Neuronal stem cell (in vitro differentiated cells): ENCODE measurements at regions not wholly inside any gene's neighbourhood (a gene's known extent, or its start where the extent isn't known, plus 50 kb on each side); places are given as distances from the start of the nearest gene placed in this dataset.
"Not testable (repeated sequence)": the region's sequence is repeated elsewhere in the genome, so short reads cannot be mapped to it uniquely, and the experiment has no call there.

Experiments used
- DNase-seq: peaks from one replicate; pipeline ENCODE4 v3.0.0-alpha.2; 2013; ENCODE audit warnings: low spot score
- H2AFZ ChIP-seq: one replicate; pipeline ENCODE4 v1.6.1; 2013; ENCODE audit warnings: mild to moderate bottlenecking, low read length, inconsistent platforms
- H2AK5ac ChIP-seq: 2 replicates; pipeline ENCODE4 v1.6.1; 2013; ENCODE audit warnings: low read depth, mild to moderate bottlenecking, inconsistent platforms, low read length, moderate library complexity, mixed read lengths
- H2BK120ac ChIP-seq: 2 replicates; pipeline ENCODE4 v1.6.1; 2013; ENCODE audit warnings: low read depth, mild to moderate bottlenecking, inconsistent platforms, low read length, moderate library complexity, mixed read lengths
- H2BK12ac ChIP-seq: one replicate; pipeline ENCODE4 v1.6.1; 2013; ENCODE audit warnings: low read length, inconsistent platforms
- H2BK15ac ChIP-seq: 2 replicates; pipeline ENCODE4 v1.6.1; 2013; ENCODE audit warnings: mild to moderate bottlenecking, low read length, inconsistent platforms, mixed read lengths
- H2BK5ac ChIP-seq: one replicate; pipeline ENCODE4 v1.6.1; 2013; ENCODE audit warnings: inconsistent platforms, mild to moderate bottlenecking, low read length, moderate library complexity
- H3K14ac ChIP-seq: one replicate; pipeline ENCODE4 v1.6.1; 2013; ENCODE audit warnings: low read length, inconsistent platforms
- H3K18ac ChIP-seq: 2 replicates; pipeline ENCODE4 v1.6.1; 2013; ENCODE audit warnings: low read length, inconsistent platforms
- H3K23ac ChIP-seq: 2 replicates; pipeline ENCODE4 v1.6.1; 2013; ENCODE audit warnings: low read depth, mild to moderate bottlenecking, mixed read lengths, low read length, inconsistent platforms; ENCODE audit not compliant: poor library complexity
- H3K27ac ChIP-seq: replicated peaks from 3 replicates; pipeline ENCODE4 v1.5.1; 2013; ENCODE audit warnings: low read length, inconsistent platforms
- H3K27me3 ChIP-seq, 3 experiments: 2 replicates each; pipeline ENCODE4 v1.6.1; 2013; ENCODE audit warnings: low read length in 3 of 3, mild to moderate bottlenecking in 2 of 3, inconsistent platforms in 1 of 3, low read depth in 1 of 3, mixed read lengths in 1 of 3, moderate library complexity in 1 of 3; ENCODE audit not compliant: control insufficient read depth in 3 of 3, insufficient read depth in 3 of 3
- H3K36me3 ChIP-seq, 2 donors: replicated peaks in 1 of 2; 2 replicates each; pipeline ENCODE4 v1.6.1; 2013; ENCODE audit warnings: low read length in 2 of 2; ENCODE audit not compliant: control insufficient read depth in 2 of 2, insufficient read depth in 2 of 2
- H3K4ac ChIP-seq: 2 replicates; pipeline ENCODE4 v1.6.1; 2013; ENCODE audit warnings: inconsistent platforms, mild to moderate bottlenecking, low read length, moderate library complexity
- H3K4me1 ChIP-seq, 2 donors: 1 replicate in 1 of 2; 2 replicates in 1 of 2; pipeline ENCODE4 v1.6.1; 2013; ENCODE audit warnings: low read length in 2 of 2, low read depth in 1 of 2; ENCODE audit not compliant: control insufficient read depth in 2 of 2, insufficient read depth in 1 of 2
- H3K4me2 ChIP-seq: one replicate; pipeline ENCODE4 v1.6.1; 2013; ENCODE audit warnings: mild to moderate bottlenecking, low read length, inconsistent platforms; ENCODE audit not compliant: insufficient read depth, poor library complexity, severe bottlenecking
- H3K4me3 ChIP-seq, 2 donors: 2 replicates each; pipeline ENCODE4 v1.5.1; 2013; ENCODE audit warnings: low read length in 2 of 2, mild to moderate bottlenecking in 2 of 2, inconsistent platforms in 1 of 2, moderate library complexity in 1 of 2
- H3K79me1 ChIP-seq: one replicate; pipeline ENCODE4 v1.6.1; 2013; ENCODE audit warnings: low read depth, mild to moderate bottlenecking, inconsistent platforms, low read length, moderate library complexity
- H3K9ac ChIP-seq: one replicate; pipeline ENCODE4 v1.6.1; 2013; ENCODE audit warnings: mild to moderate bottlenecking, low read depth, low read length, inconsistent platforms; ENCODE audit not compliant: poor library complexity
- H3K9me3 ChIP-seq, 2 donors: replicated peaks in 1 of 2; 2 replicates each; pipeline versions ENCODE3 to v1.6.1; 2013; ENCODE audit warnings: low read length in 2 of 2, mild to moderate bottlenecking in 2 of 2, inconsistent platforms in 1 of 2, low read depth in 1 of 2, mixed read lengths in 1 of 2, moderate library complexity in 1 of 2; ENCODE audit not compliant: control insufficient read depth in 2 of 2, insufficient read depth in 1 of 2
- H4K8ac ChIP-seq: one replicate; pipeline ENCODE4 v1.6.1; 2013; ENCODE audit warnings: low read depth, mild to moderate bottlenecking, inconsistent platforms, low read length, moderate library complexity
- H4K91ac ChIP-seq: one replicate; pipeline ENCODE4 v1.6.1; 2013; ENCODE audit warnings: low read length, low read depth, mild to moderate bottlenecking, inconsistent platforms; ENCODE audit not compliant: poor library complexity
- WGBS, 2 donors: extraction: QIAGEN DNeasy Blood & Tissue Kit; methylation state at CpG; one replicate each; pipeline ENCODE4 v1.1.7; 2013; ENCODE audit warnings: missing lambda C conversion rate in 2 of 2, mixed read lengths in 1 of 2; ENCODE audit not compliant: insufficient read length in 2 of 2, insufficient replicate concordance in 1 of 2; ENCODE audit errors: extremely low coverage in 2 of 2; 5-methylcytosine and 5-hydroxymethylcytosine counted together

- Histone ChIP-seq H3K9me3 (no peaks in the 10 kb centered on the region), H2AFZ (no peak overlapping the region), H3K9ac (no peak overlapping the region), H3K14ac (no peak overlapping the region), H3K4me1 (no peaks in the 10 kb centered on the region), H4K8ac (no peak overlapping the region), H2BK12ac (no peak overlapping the region), H3K27ac (no peak overlapping the region), H3K4me2 (no peak overlapping the region), H2BK5ac (no peak overlapping the region), H3K18ac (peak overlapping the region; percentile 3), H3K23ac (no peak overlapping the region), H4K91ac (no peak overlapping the region), H2BK15ac (peak overlapping the region; percentile 64), H3K4me3 (no peak overlapping the region), H2BK120ac (peak overlapping the region; percentile 31), H2AK5ac (no peak overlapping the region), H3K79me1 (no peaks in the 10 kb centered on the region), H3K4ac (no peak overlapping the region), H3K36me3 (no peaks in the 10 kb centered on the region), H3K27me3 (no peaks in the 10 kb centered on the region)
- no CpG with 5 or more reads among the region's 28 CpGs for WGBS, 2 donors
- no peak for DNase-seq
These were observed 185.4 kb downstream of the IGLL1 start for GRCh38 chr22:23394525-23395326.

DNA sequence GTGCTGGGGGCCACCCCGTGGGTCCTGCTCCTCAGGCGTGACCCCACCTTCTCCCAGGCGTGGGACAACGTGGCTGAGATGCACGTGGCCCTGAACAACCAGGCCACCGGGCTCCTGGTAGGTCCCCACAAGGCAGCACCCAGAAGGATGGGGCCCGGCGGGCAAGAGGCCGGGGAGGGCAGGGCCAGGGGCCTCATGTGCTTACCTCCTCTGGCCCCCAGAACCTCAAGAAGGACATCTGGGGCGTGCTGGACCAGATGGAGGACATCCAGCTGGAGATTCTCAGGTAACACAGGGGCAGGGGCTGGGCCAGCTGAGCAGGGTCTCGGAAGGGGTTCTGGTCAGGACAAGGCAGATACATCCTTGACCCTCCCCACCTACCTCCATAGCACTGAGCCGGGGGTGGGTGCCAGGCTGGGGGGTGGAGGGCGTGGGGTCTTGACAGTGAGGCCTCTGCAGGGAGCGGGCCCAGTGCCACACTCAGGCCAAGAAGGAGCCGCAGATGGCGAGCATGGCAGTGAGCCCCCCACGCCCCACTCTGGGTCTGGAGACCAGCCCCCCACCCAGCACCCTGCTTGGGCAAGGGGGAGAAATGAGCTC, 186.3 kb downstream of the IGLL1 start:
- Histone ChIP-seq H2BK5ac (no peak overlapping the region), H2BK12ac (no peak overlapping the region), H3K4me2 (no peak overlapping the region), H3K4me1 (peaks cover 0 to 3% of the 10 kb centered on the region in 2 donors), H3K23ac (no peak overlapping the region), H3K27me3 (no peaks in the 10 kb centered on the region), H3K14ac (no peak overlapping the region), H3K18ac (no peak overlapping the region), H3K4me3 (no peak overlapping the region), H3K9ac (no peak overlapping the region), H3K9me3 (no peaks in the 10 kb centered on the region), H3K4ac (no peak overlapping the region), H3K79me1 (no peaks in the 10 kb centered on the region), H4K91ac (no peak overlapping the region), H2BK120ac (peak overlapping the region; percentile 31), H2AFZ (no peak overlapping the region), H4K8ac (no peak overlapping the region), H2AK5ac (peak overlapping the region; percentile 56), H2BK15ac (peak overlapping the region; percentile 67), H3K27ac (no peak overlapping the region), H3K36me3 (no peaks in the 10 kb centered on the region)
- DNase-seq: no peak
- no CpG with 5 or more reads among the region's 17 CpGs for WGBS, 2 donors

DNA sequence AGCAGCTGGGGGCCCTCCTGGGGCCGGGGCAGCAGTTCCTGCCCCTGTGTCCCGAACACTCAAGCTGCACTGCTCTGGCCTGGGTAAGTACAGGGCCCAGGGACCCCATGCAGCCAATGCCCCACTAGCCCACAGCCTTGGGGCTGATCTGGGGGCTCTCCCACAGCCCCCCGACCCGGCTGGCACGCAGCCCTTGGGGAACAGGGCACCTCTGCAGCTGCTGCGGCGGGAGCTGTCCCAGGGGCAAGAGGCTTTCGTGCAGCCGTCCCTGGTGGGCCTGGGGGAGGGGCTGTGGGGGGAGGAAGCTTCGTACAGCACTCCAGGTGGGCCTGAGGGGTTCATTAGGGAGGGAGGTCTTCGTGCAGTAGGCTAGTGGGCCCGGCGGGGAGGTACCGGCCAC, 186.9 kb downstream of the IGLL1 start:
- not testable (repeated sequence) for H3K9me3 ChIP-seq, H3K4ac ChIP-seq, H4K91ac ChIP-seq, H3K27me3 ChIP-seq, H2BK12ac ChIP-seq, H3K14ac ChIP-seq, H2BK120ac ChIP-seq, H2AFZ ChIP-seq, H4K8ac ChIP-seq, H2BK15ac ChIP-seq, H3K27ac ChIP-seq, H3K79me1 ChIP-seq, H3K4me2 ChIP-seq, H3K4me1 ChIP-seq, H2AK5ac ChIP-seq, H3K4me3 ChIP-seq, DNase-seq, H3K36me3 ChIP-seq, H3K23ac ChIP-seq, H3K18ac ChIP-seq, H3K9ac ChIP-seq, H2BK5ac ChIP-seq
- no CpG with 5 or more reads among the region's 14 CpGs for WGBS, 2 donors

- Histone ChIP-seq H3K27me3 (no peaks in the 10 kb centered on the region), H3K4me1 (peaks cover 0 to 3% of the 10 kb centered on the region in 2 donors), H2BK15ac (no peak overlapping the region), H4K91ac (no peak overlapping the region), H2BK5ac (no peak overlapping the region), H3K14ac (no peak overlapping the region), H3K27ac (no peak overlapping the region), H3K4me2 (no peak overlapping the region), H4K8ac (no peak overlapping the region), H3K9me3 (no peaks in the 10 kb centered on the region), H3K4ac (no peak overlapping the region), H3K79me1 (no peaks in the 10 kb centered on the region), H2AK5ac (no peak overlapping the region), H2AFZ (no peak overlapping the region), H2BK12ac (peak overlapping the region; percentile 22), H3K9ac (no peak overlapping the region), H3K4me3 (no peak overlapping the region), H3K36me3 (no peaks in the 10 kb centered on the region), H2BK120ac (no peak overlapping the region), H3K18ac (peak overlapping the region; percentile 76), H3K23ac (no peak overlapping the region)
- DNase-seq: no peak
- WGBS, 2 donors: no CpG with 5 or more reads among the region's 11 CpGs
These were observed 187.5 kb downstream of the IGLL1 start for GRCh38 chr22:23392420-23393121.
